Endothelial cell of umbilical vein (primary cell): ENCODE measurements at regions not wholly inside any gene's neighbourhood (a gene's known extent, or its start where the extent isn't known, plus 50 kb on each side); places are given as distances from the start of the nearest gene placed in this dataset.

Experiments
- BruUV-seq: library from RNA; stranded (reverse); fragments of 400-500 nt; replicated peaks from 2 replicates; lab custom pipeline; 2021; lab: Mats Ljungman, UMichigan
- CTCF ChIA-PET: fragments of 300-600, 350-600 bp; sonication (Branson Sonifier 250); formaldehyde crosslinking; loops from one replicate; lab custom pipeline; 2021; ENCODE audit warnings: antibody characterized with exemption, inconsistent platforms; lab: Charles Lee
- POLR2A ChIA-PET: fragments of 300-600, 350-600 bp; sonication (Branson Sonifier 250); formaldehyde crosslinking; loops from one replicate; lab custom pipeline; 2021; ENCODE audit warnings: antibody characterized with exemption, inconsistent platforms; lab: Charles Lee
- DNase-seq: peaks from one replicate; pipeline ENCODE4 v3.0.0-alpha.2; 2011; ENCODE audit warnings: low read depth, low spot score
- FAIRE-seq: peaks from 2 replicates; lab custom pipeline; 2011; peaks lifted over from hg19 to GRCh38; lab: Jason Lieb, UNC
- H2AFZ ChIP-seq: 2 replicates; pipeline ENCODE4 v1.6.0; 2012; ENCODE audit warnings: low read depth, low read length, control low read depth, inconsistent platforms
- H3K27ac ChIP-seq: 2 replicates; pipeline ENCODE4 v1.5.1; 2011; ENCODE audit warnings: low read depth, mild to moderate bottlenecking, control low read depth, low read length, moderate library complexity; ENCODE audit not compliant: insufficient read depth
- H3K27me3 ChIP-seq, 2 experiments: 2 replicates each; pipeline versions ENCODE4 v1.6.0 to v1.6.1; 2011; ENCODE audit warnings: low read length in 2 of 2, mixed read lengths in 1 of 2; ENCODE audit not compliant: control insufficient read depth in 2 of 2, insufficient read depth in 2 of 2
- H3K36me3 ChIP-seq, 2 experiments: 2 replicates in 1 of 2; 3 replicates in 1 of 2; pipeline ENCODE4 v1.5.1; 2011; ENCODE audit warnings: low read length in 2 of 2, mild to moderate bottlenecking in 1 of 2, moderate library complexity in 1 of 2; ENCODE audit not compliant: control insufficient read depth in 2 of 2, insufficient read depth in 2 of 2; ENCODE audit errors: extremely low read depth in 1 of 2
- H3K4me1 ChIP-seq: 3 replicates; pipeline ENCODE4 v1.5.1; 2011; ENCODE audit warnings: mild to moderate bottlenecking, low read length; ENCODE audit not compliant: control insufficient read depth, insufficient read depth; ENCODE audit errors: extremely low read depth
- H3K4me2 ChIP-seq: 2 replicates; pipeline ENCODE4 v1.6.1; 2011; ENCODE audit warnings: low read length, control low read depth, mixed read lengths; ENCODE audit not compliant: insufficient read depth
- H3K4me3 ChIP-seq, 3 experiments: fragments of 200-600 bp in 1 of 3; sonication (generic), shearing (Covaris generic) in 1 of 3; replicated peaks in 1 of 3; 2 replicates each; pipeline ENCODE4 v1.5.1; 2011 to 2016; ENCODE audit warnings: control low read depth in 3 of 3, low read length in 3 of 3, mild to moderate bottlenecking in 2 of 3, inconsistent platforms in 1 of 3, low read depth in 1 of 3, moderate library complexity in 1 of 3; ENCODE audit not compliant: insufficient read depth in 1 of 3
- H3K79me2 ChIP-seq: 2 replicates; pipeline ENCODE4 v1.6.0; 2012; ENCODE audit warnings: low read length, inconsistent platforms; ENCODE audit not compliant: control insufficient read depth, insufficient read depth
- H3K9ac ChIP-seq: replicated peaks from 2 replicates; pipeline ENCODE3; 2011; ENCODE audit warnings: low read length, control low read depth; ENCODE audit not compliant: insufficient read depth; ENCODE audit errors: extremely low read depth
- H3K9me1 ChIP-seq: replicated peaks from 3 replicates; pipeline ENCODE4 v1.6.0; 2011; ENCODE audit warnings: mild to moderate bottlenecking, low read length; ENCODE audit not compliant: control insufficient read depth, insufficient read depth; ENCODE audit errors: extremely low read depth
- H3K9me3 ChIP-seq: replicated peaks from 2 replicates; pipeline ENCODE4 v1.5.1; 2012; ENCODE audit warnings: low read length, inconsistent platforms; ENCODE audit not compliant: control insufficient read depth, insufficient read depth
- H4K20me1 ChIP-seq: replicated peaks from 2 replicates; pipeline ENCODE3; 2011; ENCODE audit warnings: mild to moderate bottlenecking, low read length; ENCODE audit not compliant: control insufficient read depth, insufficient read depth; ENCODE audit errors: extremely low read depth
- CTCF ChIP-seq, 2 donors: IDR thresholded peaks; 1 replicate in 1 of 2; 2 replicates in 1 of 2; pipeline ENCODE4 v1.5.1; 2011; ENCODE audit warnings: low read length in 2 of 2, mild to moderate bottlenecking in 2 of 2, moderate library complexity in 2 of 2, control low read depth in 1 of 2, inconsistent platforms in 1 of 2, low read depth in 1 of 2; ENCODE audit not compliant: insufficient read depth in 1 of 2; ENCODE audit errors: extremely low read depth in 1 of 2
- EZH2 ChIP-seq: IDR thresholded peaks from 2 replicates; pipeline ENCODE4 v1.6.1; 2012; ENCODE audit warnings: borderline replicate concordance, low read depth, mild to moderate bottlenecking, moderate library complexity, low read length, inconsistent platforms; ENCODE audit not compliant: severe bottlenecking
- FOS ChIP-seq: IDR thresholded peaks from 2 replicates; pipeline ENCODE4 v1.6.1; 2011; ENCODE audit warnings: mild to moderate bottlenecking, low read length, moderate library complexity, borderline replicate concordance; ENCODE audit not compliant: insufficient read depth
- GATA2 ChIP-seq: IDR thresholded peaks from 2 replicates; pipeline ENCODE4 v1.7.0; 2011; ENCODE audit warnings: low read depth, mild to moderate bottlenecking, moderate library complexity, mixed read lengths, low read length; ENCODE audit not compliant: insufficient read length, insufficient read depth
- JUN ChIP-seq: IDR thresholded peaks from 2 replicates; pipeline ENCODE4 v1.6.1; 2011; ENCODE audit warnings: borderline replicate concordance, low read depth; ENCODE audit not compliant: insufficient read length, insufficient read depth
- MAX ChIP-seq: IDR thresholded peaks from 2 replicates; pipeline ENCODE4 v1.6.1; 2011; ENCODE audit not compliant: insufficient read depth, insufficient read length
- MYC ChIP-seq: IDR thresholded peaks from one replicate; pipeline ENCODE4 v1.6.1; 2011; ENCODE audit warnings: mild to moderate bottlenecking, low read depth, low read length
- POLR2A ChIP-seq: IDR thresholded peaks from 2 replicates; pipeline ENCODE4 v1.6.1; 2012; ENCODE audit warnings: low read depth, mild to moderate bottlenecking, control low read depth, low read length
- POLR2AphosphoS5 ChIP-seq: IDR thresholded peaks from 2 replicates; pipeline ENCODE4 v1.6.1; 2012; ENCODE audit warnings: low read depth, mild to moderate bottlenecking, control low read depth, low read length, moderate library complexity; ENCODE audit not compliant: insufficient read depth
- dilution Hi-C: fragments of 300-500 bp; cut with MboI; formaldehyde crosslinking; loops from one replicate; pipeline ENCODE4 v1.15.0; 2019; ENCODE audit warnings: low sequenced_read_pairs; ENCODE audit not compliant: extremely low pct_ligation_motif_present
- intact Hi-C: fragments of 100-400 bp; cut with micrococcal nuclease; formaldehyde crosslinking; loops from one replicate; pipeline ENCODE4 v1.10.0; 2022

DNA sequence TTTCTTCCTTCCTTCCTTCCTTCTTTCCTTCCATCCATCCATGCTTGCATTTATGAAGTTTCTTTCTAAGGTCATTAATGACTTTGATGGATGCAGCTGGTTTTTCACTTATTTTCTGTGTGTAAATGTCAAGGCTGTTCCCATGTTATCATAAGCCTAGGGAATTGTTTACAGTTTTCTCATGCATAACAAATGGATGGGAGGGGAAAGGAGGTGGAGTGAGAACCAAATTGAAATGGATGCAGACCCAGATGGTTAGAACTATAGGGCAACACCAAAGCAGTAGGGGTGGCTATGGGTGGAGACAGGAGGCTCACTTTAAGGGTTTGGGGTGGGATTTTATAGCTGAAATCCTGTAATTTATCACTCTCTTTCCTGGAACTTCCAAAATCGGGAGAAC is 146.2 kb downstream of the TPH2 start:
- CTCF ChIA-PET: no interaction called here
- H3K9me1 ChIP-seq: no peaks in the 10 kb centered on the region
- POLR2A ChIA-PET: no interaction called here
- no peak overlapping the region for H2AFZ ChIP-seq
- H3K9ac ChIP-seq: no peak overlapping the region
- no peak overlapping the region for H3K27ac ChIP-seq
- H3K4me1 ChIP-seq: no peaks in the 10 kb centered on the region
- no peaks in the 10 kb centered on the region for H4K20me1 ChIP-seq
- H3K79me2 ChIP-seq: no peaks in the 10 kb centered on the region
- no peaks in the 10 kb centered on the region for H3K36me3 ChIP-seq
- FAIRE-seq (no peak), DNase-seq (no peak)
- H3K4me3 ChIP-seq: no peak overlapping the region
- intact Hi-C loops: no loop called here
- no peaks in the 10 kb centered on the region for H3K27me3 ChIP-seq
- no peaks in the 10 kb centered on the region for H3K9me3 ChIP-seq
- BruUV-seq: no TSS peak
- dilution Hi-C loops: no loop called here
- H3K4me2 ChIP-seq: no peak overlapping the region
- TF ChIP-seq EZH2 (no peak), MAX (no peak), POLR2AphosphoS5 (no peak), FOS (no peak), JUN (no peak), POLR2A (no peak), GATA2 (no peak), CTCF (IDR thresholded peaks at IDR 0.05; ENCODE audit: extremely low read depth in 1 of 2, insufficient read depth in 1 of 2, low read depth in 1 of 2, low read length in 2 of 2) (no peak), MYC (no peak)
